ENCODE measurements at regions not wholly inside any gene's neighbourhood (a gene's known extent, or its start where the extent isn't known, plus 50 kb on each side); places are given as distances from the start of the nearest gene placed in this dataset.
"Not testable (repeated sequence)": the region's sequence is repeated elsewhere in the genome, so short reads cannot be mapped to it uniquely, and the experiment has no call there.

DNA sequence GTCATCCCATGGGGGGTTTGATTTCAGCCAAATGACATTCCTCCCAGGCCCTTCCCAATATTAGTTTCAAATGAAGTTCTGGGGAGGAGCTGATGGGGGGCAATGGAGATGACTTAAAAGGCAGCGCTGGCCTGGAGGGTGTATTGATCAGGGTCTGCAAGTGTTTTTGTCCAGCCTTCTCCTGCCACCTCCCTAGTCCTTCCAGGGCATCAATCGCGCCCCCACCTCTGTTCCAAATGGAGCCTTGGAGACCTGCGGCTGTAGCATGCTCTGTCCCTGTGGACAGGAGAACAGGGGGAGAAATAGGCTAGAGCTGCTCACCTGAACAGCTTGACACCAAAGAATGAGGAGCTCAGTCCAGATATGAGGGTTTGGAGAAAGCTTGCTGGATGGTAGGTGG is 386.8 kb upstream of the PODXL start:
- peaks cover 35% of the 10 kb centered on the region for H3K27me3 Mint-ChIP-seq
- no peaks in the 10 kb centered on the region for H3K36me3 Mint-ChIP-seq (ENCODE audit: low read depth)
- no peak for ATAC-seq (replicated peaks)
- no peaks in the 10 kb centered on the region for H3K9me3 Mint-ChIP-seq
- no peak overlapping the region for H3K4me3 Mint-ChIP-seq
- no peaks in the 10 kb centered on the region for H3K4me1 Mint-ChIP-seq
- H3K27ac Mint-ChIP-seq = no peak overlapping the region

DNA sequence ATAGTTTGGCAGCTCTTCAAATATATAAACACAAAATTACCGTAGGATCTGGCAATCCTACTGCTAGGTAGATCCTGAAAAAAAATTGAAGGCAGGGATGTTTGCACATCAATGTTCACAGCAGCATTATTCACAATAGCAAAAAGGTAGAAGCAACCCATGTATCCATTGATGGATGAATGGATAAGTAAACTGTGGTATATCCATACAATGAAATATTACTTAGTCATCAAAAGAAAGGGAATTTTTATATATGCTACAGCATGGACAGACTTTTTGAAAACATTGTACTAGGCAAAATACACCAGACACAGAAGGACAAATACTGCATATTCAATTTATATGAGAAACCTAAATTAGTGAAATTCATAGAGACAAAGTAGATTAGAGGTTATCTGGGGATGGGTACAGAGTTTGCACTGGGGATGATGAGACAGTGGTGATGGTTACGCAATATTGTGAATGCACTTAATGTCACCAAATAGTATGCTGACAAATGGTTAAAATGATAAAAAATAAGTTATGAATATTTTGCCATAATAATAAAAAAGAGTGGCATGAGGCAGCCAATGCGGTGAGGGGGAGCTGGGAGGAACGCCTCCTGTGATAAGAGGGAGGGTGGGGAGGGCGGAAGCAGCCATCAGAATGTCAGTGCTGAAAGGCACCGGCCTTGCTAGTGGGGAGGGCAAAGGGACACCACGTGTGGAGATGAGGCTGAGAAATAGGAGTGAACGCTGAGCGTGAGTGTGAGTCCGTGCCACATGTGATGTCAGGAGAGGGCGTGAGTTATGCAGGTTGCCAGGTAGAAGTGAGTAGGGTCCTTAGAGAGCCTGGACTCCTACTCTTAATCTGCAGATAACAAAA is 386.1 kb upstream of the PODXL start:
- Mint-ChIP-seq H3K27me3 (peaks cover 35% of the 10 kb centered on the region), H3K27ac (no peak overlapping the region), H3K4me3 (no peak overlapping the region), H3K4me1 (no peaks in the 10 kb centered on the region), H3K36me3 (ENCODE audit: low read depth) (no peaks in the 10 kb centered on the region), H3K9me3 (no peaks in the 10 kb centered on the region)
- no peak for ATAC-seq (replicated peaks)

DNA sequence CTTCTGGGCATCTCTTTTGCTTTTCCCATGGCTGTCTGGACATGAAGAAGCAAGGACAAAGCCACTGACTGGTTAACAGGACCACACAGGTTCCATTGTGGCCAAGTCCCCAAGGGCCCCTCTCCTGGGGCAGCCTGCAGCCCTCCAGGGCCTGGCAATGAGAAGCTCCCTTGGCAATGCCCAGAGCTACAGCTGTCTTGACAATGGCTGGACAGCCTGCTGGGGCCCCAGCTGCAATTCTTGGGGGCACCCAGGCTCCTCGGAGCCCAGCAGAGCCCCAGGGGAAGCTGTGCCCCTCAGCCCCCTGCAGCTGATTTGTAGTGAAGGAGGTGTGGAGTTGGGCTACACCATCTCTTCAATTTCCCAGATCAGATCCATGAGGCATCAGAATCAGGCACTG is 384.9 kb upstream of the PODXL start:
- Mint-ChIP-seq H3K27ac (no peak overlapping the region), H3K4me3 (no peak overlapping the region), H3K36me3 (ENCODE audit: low read depth) (no peaks in the 10 kb centered on the region), H3K27me3 (peaks cover 29% of the 10 kb centered on the region), H3K9me3 (no peaks in the 10 kb centered on the region), H3K4me1 (no peaks in the 10 kb centered on the region)
- ATAC-seq (replicated peaks) = no peak

DNA sequence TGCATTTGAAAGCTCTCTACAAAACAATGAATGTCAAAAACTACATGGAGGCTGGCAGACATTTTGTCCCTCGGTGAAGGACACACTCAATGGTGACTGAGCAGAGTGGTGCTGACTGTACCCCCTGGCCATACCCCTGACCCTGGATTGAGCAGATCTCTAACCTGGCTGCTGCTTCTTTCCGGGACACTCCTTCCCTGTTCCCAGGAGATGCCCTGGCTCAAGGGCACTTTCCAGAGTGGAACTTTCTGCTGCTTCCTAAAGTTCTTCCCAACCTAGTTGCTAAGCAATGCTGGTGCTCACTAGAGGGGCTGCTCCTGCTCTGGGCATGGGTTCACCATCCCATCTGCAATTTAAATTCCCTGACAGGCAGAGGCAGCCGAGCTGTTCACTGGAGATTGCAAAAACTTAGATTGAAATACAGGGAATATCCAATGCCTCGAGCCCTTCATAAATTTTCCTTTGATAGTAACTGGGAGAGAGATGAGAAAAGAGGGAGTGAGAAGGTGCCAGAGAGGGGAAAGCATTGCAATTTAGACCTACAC is 384.3 kb upstream of the PODXL start:
- no peak overlapping the region for H3K4me3 Mint-ChIP-seq
- no peaks in the 10 kb centered on the region for H3K4me1 Mint-ChIP-seq
- H3K36me3 Mint-ChIP-seq (ENCODE audit: low read depth) = no peaks in the 10 kb centered on the region
- H3K27ac Mint-ChIP-seq = no peak overlapping the region
- H3K9me3 Mint-ChIP-seq = no peaks in the 10 kb centered on the region
- H3K27me3 Mint-ChIP-seq = peaks cover 25% of the 10 kb centered on the region
- ATAC-seq (replicated peaks) = no peak

DNA sequence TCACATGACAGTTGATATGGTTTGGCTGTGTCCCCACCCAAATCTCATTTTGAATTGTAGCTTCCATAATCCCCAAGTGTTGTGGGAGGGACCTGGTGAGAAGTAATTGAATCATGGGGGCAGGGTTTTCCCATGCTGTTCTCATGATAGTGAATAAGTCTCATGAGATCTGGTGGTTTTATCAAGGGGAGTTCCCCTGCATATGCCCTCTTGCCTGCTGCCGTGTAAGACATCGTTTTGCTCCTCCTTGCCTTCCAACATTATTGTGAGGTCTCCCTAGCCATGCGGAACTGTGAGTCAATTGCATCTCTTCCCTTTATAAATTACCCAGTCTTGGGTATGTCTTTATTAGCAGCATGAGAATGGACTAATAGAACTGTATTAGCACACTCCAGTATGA is 382.4 kb upstream of the PODXL start:
- ATAC-seq (replicated peaks); H3K27ac Mint-ChIP-seq; H3K9me3 Mint-ChIP-seq; H3K36me3 Mint-ChIP-seq (ENCODE audit: low read depth); H3K4me1 Mint-ChIP-seq; H3K4me3 Mint-ChIP-seq: not testable (repeated sequence)
- H3K27me3 Mint-ChIP-seq = peaks cover 17% of the 10 kb centered on the region

DNA sequence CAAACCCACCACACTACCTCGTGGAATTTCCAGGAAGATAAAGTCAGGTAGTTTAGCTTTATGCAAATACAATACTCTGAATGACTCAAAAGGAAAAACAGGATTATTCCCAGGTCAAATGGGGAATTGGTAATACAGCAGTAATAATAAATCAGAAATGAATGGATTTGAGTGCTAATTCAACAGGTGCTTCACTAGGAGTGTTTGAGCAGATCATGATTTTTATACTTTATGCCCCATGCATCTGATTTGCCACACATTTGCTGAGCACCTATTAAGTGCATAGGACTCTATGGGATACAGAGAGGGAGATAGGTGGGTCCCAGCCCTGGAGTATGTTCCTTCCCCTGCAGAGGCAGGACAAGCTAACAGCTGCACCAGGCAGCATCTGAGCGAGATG is 381.4 kb upstream of the PODXL start:
- no peak for ATAC-seq (replicated peaks)
- Mint-ChIP-seq H3K36me3 (ENCODE audit: low read depth) (no peaks in the 10 kb centered on the region), H3K9me3 (no peaks in the 10 kb centered on the region), H3K27me3 (peaks cover 18% of the 10 kb centered on the region), H3K27ac (no peak overlapping the region), H3K4me1 (no peaks in the 10 kb centered on the region), H3K4me3 (no peak overlapping the region)

DNA sequence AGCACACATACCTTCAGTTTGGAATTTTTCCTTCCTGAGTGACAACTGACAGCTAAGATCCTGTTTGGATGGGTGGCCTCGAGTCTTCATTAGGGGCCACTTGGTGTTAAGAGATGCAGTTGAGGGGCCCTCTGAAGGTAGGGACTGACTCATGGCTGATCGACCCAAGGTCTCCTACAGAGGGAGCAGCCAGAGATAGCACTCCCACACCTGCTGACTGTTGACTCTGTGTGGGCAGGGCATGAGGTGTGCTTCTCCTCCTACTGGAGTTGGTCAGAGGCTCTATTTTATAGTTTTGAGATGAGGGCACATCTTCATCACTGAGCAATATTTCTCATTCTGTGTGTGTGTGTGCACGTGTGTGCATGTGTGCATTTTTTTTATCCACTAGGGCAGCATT is 378.8 kb upstream of the PODXL start:
- no peaks in the 10 kb centered on the region for H3K36me3 Mint-ChIP-seq (ENCODE audit: low read depth)
- ATAC-seq (replicated peaks) = no peak
- no peaks in the 10 kb centered on the region for H3K9me3 Mint-ChIP-seq
- no peaks in the 10 kb centered on the region for H3K4me1 Mint-ChIP-seq
- peaks cover 8% of the 10 kb centered on the region for H3K27me3 Mint-ChIP-seq
- no peak overlapping the region for H3K27ac Mint-ChIP-seq
- H3K4me3 Mint-ChIP-seq = no peak overlapping the region

DNA sequence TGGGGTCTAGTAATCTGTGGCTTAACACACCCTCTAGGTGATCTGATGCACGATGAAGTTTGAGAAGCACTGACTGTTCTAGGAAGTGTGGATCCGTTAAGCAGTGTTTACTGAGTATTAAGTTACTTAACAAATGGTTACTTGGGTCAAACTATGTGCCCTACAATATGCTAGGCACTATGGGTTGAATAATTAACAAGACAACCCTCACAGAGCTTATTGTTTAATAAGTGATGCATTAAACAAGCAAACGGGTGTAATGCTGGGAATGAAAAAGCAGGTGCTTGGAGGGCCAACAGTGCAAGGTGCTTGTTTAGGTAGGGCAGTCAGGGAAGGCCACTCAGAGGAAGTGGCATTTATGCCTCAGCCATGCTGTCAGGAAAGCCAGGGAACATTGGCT is 378.0 kb upstream of the PODXL start:
- Mint-ChIP-seq H3K9me3 (no peaks in the 10 kb centered on the region), H3K27me3 (peaks cover 5% of the 10 kb centered on the region), H3K27ac (no peak overlapping the region), H3K4me3 (no peak overlapping the region), H3K4me1 (no peaks in the 10 kb centered on the region), H3K36me3 (ENCODE audit: low read depth) (no peaks in the 10 kb centered on the region)
- no peak for ATAC-seq (replicated peaks)

DNA sequence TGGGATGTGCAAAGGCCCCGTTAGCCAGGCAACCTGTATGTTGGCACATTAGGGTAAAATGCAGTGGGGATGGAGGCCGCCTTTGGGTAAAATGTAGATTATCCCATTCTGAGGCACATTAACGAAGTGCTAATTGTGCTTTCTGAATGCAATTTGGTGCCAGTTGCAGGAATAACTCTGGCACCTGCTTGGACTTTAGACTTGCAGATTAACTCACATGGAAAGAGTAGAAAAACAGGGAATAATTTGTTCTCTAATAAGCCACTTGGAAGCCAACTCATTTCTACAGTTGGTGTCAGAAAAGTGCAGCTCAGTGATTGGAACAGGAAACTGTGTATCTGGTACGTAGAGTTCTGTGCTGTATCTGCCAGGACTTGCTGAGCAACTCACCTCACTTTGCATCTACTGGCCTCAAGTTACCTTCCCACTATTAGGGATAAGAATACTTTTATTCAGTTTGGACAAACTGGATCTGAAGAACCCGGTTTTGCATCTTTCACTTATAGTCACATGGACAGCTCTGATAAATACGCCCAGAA is 377.4 kb upstream of the PODXL start:
- no peaks in the 10 kb centered on the region for H3K4me1 Mint-ChIP-seq
- H3K36me3 Mint-ChIP-seq (ENCODE audit: low read depth) = no peaks in the 10 kb centered on the region
- H3K4me3 Mint-ChIP-seq = no peak overlapping the region
- H3K9me3 Mint-ChIP-seq = no peaks in the 10 kb centered on the region
- ATAC-seq (replicated peaks) = no peak
- H3K27me3 Mint-ChIP-seq = peaks cover 5% of the 10 kb centered on the region
- no peak overlapping the region for H3K27ac Mint-ChIP-seq

DNA sequence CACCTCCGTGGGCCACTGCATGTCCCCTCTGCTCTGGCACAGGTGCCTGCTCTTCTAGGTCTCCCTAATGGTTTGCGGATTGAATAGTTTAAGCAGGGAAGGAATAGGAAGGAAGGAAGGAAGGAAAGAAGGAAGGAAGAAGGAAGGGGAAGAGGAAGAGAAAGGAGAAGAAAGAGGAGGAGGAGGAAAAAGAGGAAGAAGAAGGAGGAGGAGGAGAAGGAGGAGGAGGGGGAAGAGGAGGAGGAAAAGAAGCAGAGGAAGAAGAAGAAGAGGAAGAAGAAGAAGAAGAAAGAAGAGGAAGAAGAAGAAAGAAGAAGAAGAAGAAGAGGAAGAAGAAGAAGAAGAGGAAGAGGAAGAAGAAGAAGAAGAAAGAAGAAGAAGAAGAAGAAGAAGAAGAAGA is 376.8 kb upstream of the PODXL start:
- not testable (repeated sequence) for ATAC-seq (replicated peaks); H3K27ac Mint-ChIP-seq; H3K4me3 Mint-ChIP-seq; H3K9me3 Mint-ChIP-seq; H3K36me3 Mint-ChIP-seq (ENCODE audit: low read depth); H3K4me1 Mint-ChIP-seq; H3K27me3 Mint-ChIP-seq

DNA sequence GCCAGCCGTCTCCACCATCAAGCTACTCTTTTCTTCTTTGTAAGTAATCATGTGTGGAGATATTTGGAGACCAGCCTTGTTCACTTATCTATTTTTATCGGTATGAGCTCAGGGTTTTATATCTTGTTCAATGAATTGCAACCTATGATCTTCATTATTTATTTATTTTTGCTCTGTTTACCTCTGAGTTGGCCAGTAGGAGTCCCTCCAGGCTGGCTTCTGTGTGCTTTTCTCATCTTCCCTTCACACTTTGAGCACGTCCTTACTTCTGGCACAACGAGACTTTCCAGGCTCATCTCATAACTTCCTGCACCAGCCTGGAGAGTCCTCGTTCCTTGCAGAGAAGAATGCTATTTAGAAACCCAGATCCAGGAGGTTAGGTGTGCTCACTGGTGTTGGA is 375.8 kb upstream of the PODXL start:
- no peak overlapping the region for H3K27ac Mint-ChIP-seq
- H3K27me3 Mint-ChIP-seq = peaks cover 8% of the 10 kb centered on the region
- no peak for ATAC-seq (replicated peaks)
- no peak overlapping the region for H3K4me3 Mint-ChIP-seq
- H3K9me3 Mint-ChIP-seq = peaks cover 3% of the 10 kb centered on the region
- H3K36me3 Mint-ChIP-seq (ENCODE audit: low read depth) = no peaks in the 10 kb centered on the region
- H3K4me1 Mint-ChIP-seq = no peaks in the 10 kb centered on the region

DNA sequence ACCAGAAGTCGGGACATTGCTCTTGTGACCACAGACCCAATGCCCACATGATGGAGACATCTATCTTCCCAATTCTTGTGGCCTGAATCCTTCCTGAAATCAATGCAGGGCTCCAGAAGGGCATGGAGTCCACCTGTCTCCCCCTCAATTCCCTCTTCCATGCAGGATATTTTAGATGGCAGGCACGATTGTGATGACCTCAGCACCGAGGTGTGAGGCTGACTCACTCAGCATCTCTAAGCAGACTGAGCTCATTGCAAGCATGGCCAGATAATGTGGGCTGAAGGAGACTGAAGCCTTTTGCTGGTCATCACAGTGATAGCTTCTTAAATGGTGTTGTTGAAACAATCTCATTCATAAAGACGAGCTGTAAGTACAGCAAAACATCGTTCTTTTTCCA is 374.9 kb upstream of the PODXL start:
- Mint-ChIP-seq H3K4me3 (no peak overlapping the region), H3K36me3 (ENCODE audit: low read depth) (no peaks in the 10 kb centered on the region), H3K27me3 (peaks cover 8% of the 10 kb centered on the region), H3K4me1 (no peaks in the 10 kb centered on the region), H3K27ac (no peak overlapping the region), H3K9me3 (peaks cover 3% of the 10 kb centered on the region)
- no peak for ATAC-seq (replicated peaks)

DNA sequence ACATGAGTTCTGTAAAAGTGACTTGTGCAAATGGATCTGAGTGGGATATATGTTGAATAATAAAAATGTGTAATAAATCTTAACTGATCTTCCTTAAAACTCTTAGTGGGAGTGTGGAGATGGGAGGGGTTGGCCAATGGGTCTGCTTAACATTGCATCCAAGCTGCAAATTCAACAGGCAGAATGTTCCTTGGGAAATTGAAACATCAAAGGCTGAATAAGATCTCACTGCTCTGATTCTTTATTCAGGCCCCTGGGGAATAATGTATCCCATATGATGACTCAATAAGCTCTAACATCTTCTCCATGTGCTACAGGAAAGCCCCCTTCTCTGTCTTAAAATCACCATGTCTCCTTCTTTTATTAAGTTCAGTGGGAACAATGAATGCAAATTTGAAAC is 373.2 kb upstream of the PODXL start:
- ATAC-seq (replicated peaks) = no peak
- Mint-ChIP-seq H3K4me3 (no peak overlapping the region), H3K27ac (no peak overlapping the region), H3K36me3 (ENCODE audit: low read depth) (no peaks in the 10 kb centered on the region), H3K27me3 (peaks cover 11% of the 10 kb centered on the region), H3K4me1 (no peaks in the 10 kb centered on the region), H3K9me3 (peaks cover 3% of the 10 kb centered on the region)

DNA sequence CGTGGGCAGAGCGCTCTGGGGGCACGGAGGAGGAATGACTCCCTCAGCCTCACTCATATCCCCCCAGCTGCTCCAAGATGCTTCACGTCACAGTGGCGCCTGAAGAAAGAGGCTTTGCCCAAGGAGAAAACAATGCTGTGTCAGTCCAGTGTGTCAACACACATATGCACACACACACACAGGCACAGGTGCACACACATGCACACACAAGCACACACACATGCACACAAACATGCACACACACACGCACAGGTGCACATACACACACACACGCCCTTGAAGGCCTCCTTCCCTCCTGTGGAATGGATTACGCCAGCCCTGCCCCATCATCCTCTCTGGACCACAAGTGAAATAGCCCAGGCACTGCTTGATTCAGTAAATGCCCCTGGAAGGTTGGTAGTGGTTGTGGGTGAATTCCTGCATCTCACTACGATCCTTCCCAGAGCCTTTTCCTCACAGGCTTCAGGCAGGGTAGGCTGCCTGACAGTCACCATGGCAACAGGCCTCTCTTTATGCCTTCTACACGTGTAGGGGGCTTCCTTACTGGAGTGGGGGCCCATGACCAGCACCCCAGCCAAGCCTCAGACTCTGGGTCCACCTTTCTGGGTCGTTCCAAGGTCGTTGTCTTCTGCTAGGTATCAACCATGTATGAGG is 371.5 kb upstream of the PODXL start:
- no peak overlapping the region for H3K4me3 Mint-ChIP-seq
- H3K27ac Mint-ChIP-seq = no peak overlapping the region
- no peaks in the 10 kb centered on the region for H3K36me3 Mint-ChIP-seq (ENCODE audit: low read depth)
- ATAC-seq (replicated peaks) = no peak
- H3K4me1 Mint-ChIP-seq = no peaks in the 10 kb centered on the region
- peaks cover 8% of the 10 kb centered on the region for H3K27me3 Mint-ChIP-seq
- H3K9me3 Mint-ChIP-seq = peaks cover 3% of the 10 kb centered on the region

DNA sequence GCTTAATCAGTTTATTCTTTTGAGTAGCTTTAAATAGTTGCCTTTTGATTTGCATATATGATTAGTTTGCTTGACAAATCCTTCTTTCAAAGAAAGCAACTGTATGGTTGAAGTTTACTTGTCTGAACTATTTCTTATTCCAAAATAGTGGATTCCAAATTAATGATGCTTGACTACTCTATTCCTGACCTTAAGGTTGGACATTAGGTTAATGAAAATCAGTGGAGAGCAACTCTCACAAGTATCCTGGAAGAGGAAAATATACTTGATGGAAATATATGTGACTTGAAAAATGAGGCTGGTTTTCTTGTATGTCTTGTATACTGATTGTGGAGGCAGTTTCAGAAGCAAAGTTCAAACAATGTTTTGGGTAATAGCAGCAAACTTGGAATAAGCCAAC is 369.2 kb upstream of the PODXL start:
- Mint-ChIP-seq H3K4me3 (no peak overlapping the region), H3K4me1 (no peaks in the 10 kb centered on the region), H3K9me3 (peaks cover 3% of the 10 kb centered on the region)

More for the DNA sequence above, 369.2 kb upstream of the PODXL start:
- ATAC-seq (replicated peaks) = no peak
- Mint-ChIP-seq H3K27ac (no peak overlapping the region), H3K36me3 (ENCODE audit: low read depth) (no peaks in the 10 kb centered on the region), H3K27me3 (peaks cover 10% of the 10 kb centered on the region)

Data from activated T-helper 17 cell treated with anti-CD3 and anti-CD28 coated beads, Interleukin-2, amount 50 U/mL, for 72 hours (primary cell).